LoVo (cell line): ENCODE measurements at regions not wholly inside any gene's neighbourhood (a gene's known extent, or its start where the extent isn't known, plus 50 kb on each side); places are given as distances from the start of the nearest gene placed in this dataset.

Experiments
- DNase-seq: peaks from one replicate; pipeline ENCODE4 v3.0.0-alpha.2; 2016; ENCODE audit warnings: low spot score

DNA sequence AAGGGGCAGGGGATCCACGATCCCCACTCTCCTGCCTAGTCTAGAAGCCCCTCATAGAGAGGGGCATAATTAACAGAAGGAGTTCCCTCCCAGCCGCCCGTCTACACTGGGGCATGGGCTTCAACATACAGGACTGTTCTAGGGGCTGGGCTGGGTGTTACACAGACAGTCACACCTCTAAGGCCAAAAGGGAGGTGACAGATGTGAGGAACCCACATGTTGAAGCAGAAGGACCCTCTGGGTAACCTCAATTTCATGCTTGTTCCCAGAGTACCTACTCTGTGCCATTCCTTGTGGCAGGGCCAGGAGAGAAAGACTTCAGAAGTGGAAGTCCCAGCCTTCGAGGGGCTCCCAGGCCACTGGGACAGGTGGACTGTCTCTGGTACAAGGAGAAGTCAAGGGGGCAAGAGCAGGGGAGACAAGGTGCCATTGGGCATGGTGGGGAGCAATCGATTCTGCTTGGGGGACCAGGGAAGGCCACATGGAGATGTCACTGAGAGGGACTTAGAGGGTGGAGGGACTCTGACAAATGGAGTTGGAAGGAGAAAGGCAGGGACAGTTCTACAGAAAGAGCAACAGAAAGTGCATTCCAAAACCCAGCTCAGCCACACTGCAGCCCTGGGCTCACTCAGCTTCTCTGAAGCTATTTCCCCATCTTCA lies 71.3 kb downstream of the CPN2 start:
- no peak for DNase-seq

DNA sequence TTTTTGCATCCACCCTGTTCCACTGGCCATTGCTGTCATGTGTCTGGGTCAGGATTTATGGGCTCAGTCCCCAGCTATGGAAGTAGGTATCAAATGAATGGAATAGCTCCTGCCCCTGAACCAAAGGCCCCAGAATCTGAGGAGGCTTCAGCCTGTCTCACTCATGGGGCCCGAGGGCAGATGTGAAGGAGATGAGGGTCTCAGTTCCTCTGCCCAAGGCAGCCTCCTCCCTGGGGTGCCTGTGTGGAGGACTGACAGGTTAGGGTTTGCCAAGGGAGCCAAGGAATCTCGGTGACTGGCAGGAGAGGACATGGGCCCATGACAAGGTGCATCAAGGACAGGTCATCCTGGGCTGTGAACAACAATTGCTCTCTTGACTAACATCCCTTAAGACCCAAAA lies 70.4 kb downstream of the CPN2 start:
- DNase-seq: no peak

DNA sequence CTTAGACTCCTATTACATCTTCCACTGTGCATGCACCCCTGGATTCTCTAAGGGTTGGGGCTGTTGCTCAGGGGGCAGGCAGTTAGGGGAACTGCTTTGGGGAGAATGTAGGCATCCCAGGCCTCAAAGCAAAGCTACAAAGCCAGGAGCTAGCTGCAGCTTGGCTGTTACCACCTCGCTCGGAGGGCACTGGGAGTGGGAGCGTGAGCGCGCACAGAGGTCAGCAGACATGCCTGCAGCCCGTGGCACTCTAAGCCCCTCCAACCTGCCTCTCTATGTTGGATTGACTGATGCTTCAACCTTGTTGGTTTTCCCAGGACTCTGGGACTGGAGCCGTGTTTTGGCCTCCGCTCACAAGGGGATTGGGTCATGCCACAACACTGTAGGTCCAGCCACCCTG lies 69.8 kb downstream of the CPN2 start:
- no peak for DNase-seq

GRCh38 chr3:194281766-194282165 lies 69.4 kb downstream of the CPN2 start:
- no peak for DNase-seq

- DNase-seq: no peak
These were observed 68.5 kb downstream of the CPN2 start for GRCh38 chr3:194282436-194283122.

- no peak for DNase-seq
These were observed 67.7 kb downstream of the CPN2 start for GRCh38 chr3:194283221-194284006.

GRCh38 chr3:194284351-194284750 lies 66.8 kb downstream of the CPN2 start:
- no peak for DNase-seq

DNA sequence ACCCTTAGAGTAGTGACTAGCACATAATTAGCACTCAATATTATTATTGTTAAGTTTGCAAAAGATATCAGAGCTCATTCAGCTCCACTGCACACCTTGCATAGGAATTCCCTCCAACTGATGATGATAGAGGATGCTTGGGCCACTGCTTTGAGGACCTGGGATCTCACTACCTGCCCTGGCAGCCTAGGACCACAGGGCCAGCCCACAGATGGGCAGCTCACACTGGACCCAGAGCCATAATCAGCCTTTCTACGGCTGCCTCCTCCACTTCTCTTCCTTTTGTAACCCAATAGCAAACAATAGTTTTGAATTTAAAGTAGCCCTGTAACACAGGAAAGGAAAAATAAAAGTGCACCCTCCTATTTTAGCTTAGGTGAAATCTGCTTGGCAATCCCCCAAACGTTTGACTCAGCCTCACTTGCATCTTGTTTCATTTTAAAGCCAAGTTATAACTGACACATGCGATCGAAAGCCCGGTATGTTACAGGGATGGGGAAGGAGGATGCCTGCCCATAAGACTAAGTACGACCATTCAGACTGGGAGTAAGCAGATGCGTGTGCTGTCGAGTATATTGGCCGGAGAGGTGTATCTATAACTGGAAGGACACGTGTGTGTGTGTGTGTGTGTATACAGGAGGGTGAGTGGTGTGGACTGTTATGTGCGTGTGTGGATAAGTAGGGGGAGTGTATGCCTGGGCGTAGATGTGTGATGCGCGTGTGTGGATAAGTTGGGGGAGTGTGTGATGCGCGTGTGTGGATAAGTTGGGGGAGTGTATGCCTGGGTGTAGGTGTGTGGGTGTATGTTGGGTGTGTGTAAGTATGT lies 65.9 kb downstream of the CPN2 start:
- DNase-seq: no peak

DNA sequence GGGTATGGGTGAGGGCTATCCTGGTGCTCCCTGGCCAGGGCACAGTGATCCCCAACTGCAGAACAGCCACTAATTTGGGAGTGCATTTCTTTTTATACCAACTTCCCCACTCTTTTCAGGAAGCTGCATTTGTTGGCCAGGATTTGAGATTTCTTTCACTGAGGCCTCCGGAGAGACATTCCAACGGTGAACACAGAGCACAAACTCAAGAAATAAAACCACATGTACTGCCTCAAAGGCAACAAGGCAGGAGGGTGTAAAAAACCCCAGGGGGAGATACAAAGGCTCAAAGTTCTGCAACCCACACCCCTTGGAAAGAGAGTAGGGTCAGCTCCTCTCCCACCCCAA lies 65.3 kb downstream of the CPN2 start:
- no peak for DNase-seq

GRCh38 chr3:194286375-194287146 lies 64.6 kb downstream of the CPN2 start:
- no peak for DNase-seq

DNA sequence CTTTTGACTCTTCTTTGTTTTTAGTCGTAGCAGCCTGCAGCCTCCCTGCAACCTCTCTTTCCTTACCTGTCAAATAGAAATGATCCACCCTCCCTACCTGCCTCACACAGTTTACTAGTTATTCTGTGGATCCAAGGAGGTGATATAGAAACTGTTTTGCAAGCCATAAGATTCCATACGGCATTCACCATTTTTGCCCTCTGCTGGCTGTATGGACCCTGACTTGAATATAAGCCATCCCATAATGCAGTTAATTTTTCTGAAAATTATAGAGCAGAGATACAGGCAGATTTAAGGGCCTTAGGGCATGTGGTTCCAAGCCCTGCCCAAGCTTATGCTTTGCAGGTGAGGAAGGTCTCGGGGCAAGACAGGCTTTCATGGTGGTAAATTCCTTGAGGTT lies 63.8 kb downstream of the CPN2 start:
- no peak for DNase-seq

DNA sequence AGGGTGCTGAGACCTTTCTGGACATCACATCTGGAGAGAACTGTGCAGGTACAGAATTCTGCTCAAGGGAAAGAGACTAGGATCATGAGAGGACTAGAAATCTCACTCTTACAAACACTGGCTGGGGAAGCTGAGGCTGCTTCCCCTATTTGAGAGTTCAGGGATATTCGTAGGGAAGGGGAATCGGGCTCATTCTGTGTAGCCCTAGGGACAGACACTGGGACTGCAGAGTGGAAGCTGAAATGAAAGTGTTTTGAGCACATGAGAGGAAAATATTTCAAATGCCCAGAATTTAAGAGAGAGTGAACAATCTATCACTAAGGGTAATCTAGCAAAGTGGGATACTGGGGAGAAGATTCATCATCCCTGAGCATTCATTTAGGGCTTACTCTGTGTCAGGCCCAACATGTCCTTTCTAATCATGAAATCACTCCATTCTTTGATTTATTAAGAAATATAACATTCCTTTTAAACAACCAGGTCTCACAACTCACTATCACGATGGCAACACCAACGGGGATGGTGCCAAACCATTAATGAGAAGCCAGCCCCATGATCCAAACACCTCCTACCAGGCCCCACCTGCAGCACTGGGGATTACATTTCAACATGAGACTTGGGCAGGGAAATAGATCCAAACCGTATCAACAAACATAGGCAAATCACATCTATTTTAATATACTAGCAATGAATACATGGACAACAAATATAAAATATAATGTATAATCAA lies 63.0 kb downstream of the CPN2 start:
- no peak for DNase-seq
